SK-N-SH (cell line): ENCODE measurements at regions not wholly inside any gene's neighbourhood (a gene's known extent, or its start where the extent isn't known, plus 50 kb on each side); places are given as distances from the start of the nearest gene placed in this dataset.

Experiments
- EP300 ChIP-seq, 2 experiments: IDR thresholded peaks; 2 replicates each; pipeline versions ENCODE4 v1.4.0 to v1.6.1; 2012; ENCODE audit warnings: borderline replicate concordance in 1 of 2, low read depth in 1 of 2, low read length in 1 of 2
- EZH2phosphoT487 ChIP-seq: fragments of 200-600 bp; sonication (generic); IDR thresholded peaks from 2 replicates; pipeline ENCODE4 v1.6.1; 2017; ENCODE audit warnings: low read depth, mixed run types, mild to moderate bottlenecking, antibody characterized with exemption, moderate library complexity, borderline replicate concordance
- GABPA ChIP-seq: IDR thresholded peaks from 2 replicates; pipeline ENCODE4 v1.4.0; 2012; ENCODE audit warnings: low read depth, mild to moderate bottlenecking
- MEF2A ChIP-seq: IDR thresholded peaks from 2 replicates; pipeline ENCODE4 v1.4.0; 2012; ENCODE audit warnings: low read depth, borderline replicate concordance
- POLR2AphosphoS5 ChIP-seq: IDR thresholded peaks from 2 replicates; pipeline ENCODE4 v1.6.1; 2012; ENCODE audit warnings: low read depth, low read length
- RAD21 ChIP-seq: IDR thresholded peaks from 2 replicates; pipeline ENCODE4 v1.6.1; 2012; ENCODE audit warnings: mild to moderate bottlenecking, low read length
- TCF12 ChIP-seq: IDR thresholded peaks from 2 replicates; pipeline ENCODE4 v1.4.0; 2012
- TF ChIP-seq, protein P1 (sequence below): IDR thresholded peaks from 2 replicates; pipeline ENCODE4; 2012
- TF ChIP-seq, protein P2 (sequence below): fragments of 200-600 bp; sonication (generic); IDR thresholded peaks from 2 replicates; pipeline ENCODE4 v1.6.1; 2017; ENCODE audit warnings: antibody characterized with exemption, mild to moderate bottlenecking, moderate library complexity
- TF ChIP-seq, protein P3 (sequence below): IDR thresholded peaks from 2 replicates; pipeline ENCODE4 v1.6.1; 2012; ENCODE audit warnings: mild to moderate bottlenecking, low read depth, low read length, moderate library complexity
- TF ChIP-seq, protein P4 (sequence below): fragments of 150-350 bp; IDR thresholded peaks from 2 replicates; pipeline ENCODE4 v1.6.1; 2017; ENCODE audit warnings: antibody characterized with exemption, low read length, low read depth, borderline replicate concordance
- TF ChIP-seq, protein P5 (sequence below): IDR thresholded peaks from 2 replicates; pipeline ENCODE4 v1.4.0; 2012; ENCODE audit warnings: low read depth, borderline replicate concordance

DNA sequence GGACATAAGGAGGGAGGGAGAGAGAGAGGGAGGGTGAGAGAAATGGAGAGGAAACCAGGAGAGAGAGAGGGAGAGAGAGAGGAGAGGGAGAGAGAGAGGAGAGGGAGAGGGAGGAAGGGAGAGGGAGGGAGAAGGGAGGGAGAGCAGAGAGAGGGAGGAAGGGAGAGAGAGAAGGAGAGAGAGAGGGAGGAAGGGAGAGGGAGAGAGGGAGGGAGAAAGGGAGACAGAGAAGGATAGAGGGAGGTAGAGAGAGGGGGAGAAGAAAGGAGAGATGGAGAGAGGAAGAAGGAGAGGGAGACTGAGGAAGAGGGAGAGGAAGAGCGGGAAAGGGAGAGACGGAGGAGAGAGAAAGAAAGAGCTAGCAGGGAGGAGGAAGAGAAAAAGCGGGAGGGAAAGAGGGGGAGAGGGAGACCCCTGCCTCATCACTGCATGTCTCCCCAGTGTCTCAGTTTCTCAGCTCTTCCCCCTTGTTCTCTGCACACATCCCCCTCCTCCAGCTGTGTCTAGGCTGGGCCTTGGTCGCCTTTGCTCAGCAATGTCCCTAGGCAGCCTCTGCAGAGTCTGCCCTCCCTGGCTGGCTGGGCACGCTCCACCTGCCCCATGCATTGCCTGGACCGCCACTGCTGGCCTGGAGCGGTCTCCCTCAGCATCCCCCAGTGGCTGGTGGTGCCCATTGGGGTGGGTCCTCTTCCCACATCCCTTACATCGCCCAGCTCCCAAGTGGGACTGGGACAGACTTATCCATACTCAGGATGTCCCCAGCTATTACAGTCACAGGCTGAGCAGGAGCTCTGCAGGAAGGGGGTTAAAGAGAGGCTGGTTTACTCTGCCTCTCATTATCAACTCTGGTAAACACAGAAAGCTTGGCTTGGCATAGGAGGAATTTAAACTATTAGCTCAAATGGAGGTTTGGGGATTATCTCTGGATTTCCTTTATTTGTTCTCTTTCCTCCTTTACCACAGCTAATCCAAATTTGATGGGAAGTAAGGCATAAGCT, 85.7 kb upstream of the APCDD1 start:
- TF ChIP-seq, protein P1, sequence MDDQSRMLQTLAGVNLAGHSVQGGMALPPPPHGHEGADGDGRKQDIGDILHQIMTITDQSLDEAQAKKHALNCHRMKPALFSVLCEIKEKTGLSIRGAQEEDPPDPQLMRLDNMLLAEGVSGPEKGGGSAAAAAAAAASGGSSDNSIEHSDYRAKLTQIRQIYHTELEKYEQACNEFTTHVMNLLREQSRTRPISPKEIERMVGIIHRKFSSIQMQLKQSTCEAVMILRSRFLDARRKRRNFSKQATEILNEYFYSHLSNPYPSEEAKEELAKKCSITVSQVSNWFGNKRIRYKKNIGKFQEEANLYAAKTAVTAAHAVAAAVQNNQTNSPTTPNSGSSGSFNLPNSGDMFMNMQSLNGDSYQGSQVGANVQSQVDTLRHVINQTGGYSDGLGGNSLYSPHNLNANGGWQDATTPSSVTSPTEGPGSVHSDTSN = no peak
- TF ChIP-seq, protein P2, sequence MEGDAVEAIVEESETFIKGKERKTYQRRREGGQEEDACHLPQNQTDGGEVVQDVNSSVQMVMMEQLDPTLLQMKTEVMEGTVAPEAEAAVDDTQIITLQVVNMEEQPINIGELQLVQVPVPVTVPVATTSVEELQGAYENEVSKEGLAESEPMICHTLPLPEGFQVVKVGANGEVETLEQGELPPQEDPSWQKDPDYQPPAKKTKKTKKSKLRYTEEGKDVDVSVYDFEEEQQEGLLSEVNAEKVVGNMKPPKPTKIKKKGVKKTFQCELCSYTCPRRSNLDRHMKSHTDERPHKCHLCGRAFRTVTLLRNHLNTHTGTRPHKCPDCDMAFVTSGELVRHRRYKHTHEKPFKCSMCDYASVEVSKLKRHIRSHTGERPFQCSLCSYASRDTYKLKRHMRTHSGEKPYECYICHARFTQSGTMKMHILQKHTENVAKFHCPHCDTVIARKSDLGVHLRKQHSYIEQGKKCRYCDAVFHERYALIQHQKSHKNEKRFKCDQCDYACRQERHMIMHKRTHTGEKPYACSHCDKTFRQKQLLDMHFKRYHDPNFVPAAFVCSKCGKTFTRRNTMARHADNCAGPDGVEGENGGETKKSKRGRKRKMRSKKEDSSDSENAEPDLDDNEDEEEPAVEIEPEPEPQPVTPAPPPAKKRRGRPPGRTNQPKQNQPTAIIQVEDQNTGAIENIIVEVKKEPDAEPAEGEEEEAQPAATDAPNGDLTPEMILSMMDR = no peak
- TF ChIP-seq RAD21 = no peak
- TF ChIP-seq, protein P3, sequence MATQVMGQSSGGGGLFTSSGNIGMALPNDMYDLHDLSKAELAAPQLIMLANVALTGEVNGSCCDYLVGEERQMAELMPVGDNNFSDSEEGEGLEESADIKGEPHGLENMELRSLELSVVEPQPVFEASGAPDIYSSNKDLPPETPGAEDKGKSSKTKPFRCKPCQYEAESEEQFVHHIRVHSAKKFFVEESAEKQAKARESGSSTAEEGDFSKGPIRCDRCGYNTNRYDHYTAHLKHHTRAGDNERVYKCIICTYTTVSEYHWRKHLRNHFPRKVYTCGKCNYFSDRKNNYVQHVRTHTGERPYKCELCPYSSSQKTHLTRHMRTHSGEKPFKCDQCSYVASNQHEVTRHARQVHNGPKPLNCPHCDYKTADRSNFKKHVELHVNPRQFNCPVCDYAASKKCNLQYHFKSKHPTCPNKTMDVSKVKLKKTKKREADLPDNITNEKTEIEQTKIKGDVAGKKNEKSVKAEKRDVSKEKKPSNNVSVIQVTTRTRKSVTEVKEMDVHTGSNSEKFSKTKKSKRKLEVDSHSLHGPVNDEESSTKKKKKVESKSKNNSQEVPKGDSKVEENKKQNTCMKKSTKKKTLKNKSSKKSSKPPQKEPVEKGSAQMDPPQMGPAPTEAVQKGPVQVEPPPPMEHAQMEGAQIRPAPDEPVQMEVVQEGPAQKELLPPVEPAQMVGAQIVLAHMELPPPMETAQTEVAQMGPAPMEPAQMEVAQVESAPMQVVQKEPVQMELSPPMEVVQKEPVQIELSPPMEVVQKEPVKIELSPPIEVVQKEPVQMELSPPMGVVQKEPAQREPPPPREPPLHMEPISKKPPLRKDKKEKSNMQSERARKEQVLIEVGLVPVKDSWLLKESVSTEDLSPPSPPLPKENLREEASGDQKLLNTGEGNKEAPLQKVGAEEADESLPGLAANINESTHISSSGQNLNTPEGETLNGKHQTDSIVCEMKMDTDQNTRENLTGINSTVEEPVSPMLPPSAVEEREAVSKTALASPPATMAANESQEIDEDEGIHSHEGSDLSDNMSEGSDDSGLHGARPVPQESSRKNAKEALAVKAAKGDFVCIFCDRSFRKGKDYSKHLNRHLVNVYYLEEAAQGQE = no peak
- no peak for TF ChIP-seq POLR2AphosphoS5
- TF ChIP-seq EP300 (IDR thresholded peaks at IDR 0.05; ENCODE audit: borderline replicate concordance in 1 of 2, low read depth in 1 of 2, low read length in 1 of 2) = no peak
- TF ChIP-seq, protein P4, sequence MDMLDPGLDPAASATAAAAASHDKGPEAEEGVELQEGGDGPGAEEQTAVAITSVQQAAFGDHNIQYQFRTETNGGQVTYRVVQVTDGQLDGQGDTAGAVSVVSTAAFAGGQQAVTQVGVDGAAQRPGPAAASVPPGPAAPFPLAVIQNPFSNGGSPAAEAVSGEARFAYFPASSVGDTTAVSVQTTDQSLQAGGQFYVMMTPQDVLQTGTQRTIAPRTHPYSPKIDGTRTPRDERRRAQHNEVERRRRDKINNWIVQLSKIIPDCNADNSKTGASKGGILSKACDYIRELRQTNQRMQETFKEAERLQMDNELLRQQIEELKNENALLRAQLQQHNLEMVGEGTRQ = no peak
- no peak for TF ChIP-seq GABPA
- TF ChIP-seq TCF12 = no peak
- TF ChIP-seq, protein P5, sequence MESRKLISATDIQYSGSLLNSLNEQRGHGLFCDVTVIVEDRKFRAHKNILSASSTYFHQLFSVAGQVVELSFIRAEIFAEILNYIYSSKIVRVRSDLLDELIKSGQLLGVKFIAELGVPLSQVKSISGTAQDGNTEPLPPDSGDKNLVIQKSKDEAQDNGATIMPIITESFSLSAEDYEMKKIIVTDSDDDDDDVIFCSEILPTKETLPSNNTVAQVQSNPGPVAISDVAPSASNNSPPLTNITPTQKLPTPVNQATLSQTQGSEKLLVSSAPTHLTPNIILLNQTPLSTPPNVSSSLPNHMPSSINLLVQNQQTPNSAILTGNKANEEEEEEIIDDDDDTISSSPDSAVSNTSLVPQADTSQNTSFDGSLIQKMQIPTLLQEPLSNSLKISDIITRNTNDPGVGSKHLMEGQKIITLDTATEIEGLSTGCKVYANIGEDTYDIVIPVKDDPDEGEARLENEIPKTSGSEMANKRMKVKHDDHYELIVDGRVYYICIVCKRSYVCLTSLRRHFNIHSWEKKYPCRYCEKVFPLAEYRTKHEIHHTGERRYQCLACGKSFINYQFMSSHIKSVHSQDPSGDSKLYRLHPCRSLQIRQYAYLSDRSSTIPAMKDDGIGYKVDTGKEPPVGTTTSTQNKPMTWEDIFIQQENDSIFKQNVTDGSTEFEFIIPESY = no peak
- TF ChIP-seq EZH2phosphoT487 = no peak
- TF ChIP-seq MEF2A = no peak
